Nucleus accumbens (tissue), 56 donors: ENCODE measurements at regions not wholly inside any gene's neighbourhood (a gene's known extent, or its start where the extent isn't known, plus 50 kb on each side); places are given as distances from the start of the nearest gene placed in this dataset.
A peak's percentile ranks its signal among the peaks of the same experiment; 100 is the strongest.

Experiments used
- DNase-seq, 56 donors: peaks; one replicate each; lab custom pipeline; 2025; lab: John Stamatoyannopoulos, UW

- DNase-seq = peak in 1 of 56 donors; percentile 6
Measured at GRCh38 chr6:8536122-8536521, 100.8 kb upstream of the SLC35B3 start.

- no peak for DNase-seq
Measured at GRCh38 chr6:8535519-8535918, 100.2 kb upstream of the SLC35B3 start.

GRCh38 chr6:8530785-8531435 lies 95.6 kb upstream of the SLC35B3 start:
- DNase-seq = no peak

DNA sequence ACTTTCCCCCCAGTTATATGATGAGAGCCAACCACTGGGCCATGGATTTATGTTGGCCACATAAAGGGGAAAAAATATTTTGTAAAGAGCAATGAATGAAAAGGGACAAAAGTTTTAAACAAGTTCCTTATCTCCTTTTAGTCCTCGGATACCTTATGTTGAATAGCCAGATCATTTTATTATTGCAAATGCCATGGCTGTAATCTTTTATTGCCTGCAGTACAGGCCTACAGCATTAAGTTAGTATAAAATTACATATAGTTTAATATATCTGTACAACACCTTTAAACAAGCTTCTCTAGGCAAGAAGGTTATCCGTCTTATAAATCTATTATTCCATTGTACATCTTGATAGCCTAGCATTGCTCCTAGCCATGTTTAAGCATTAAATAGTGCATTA lies 93.9 kb upstream of the SLC35B3 start:
- no peak for DNase-seq

DNA sequence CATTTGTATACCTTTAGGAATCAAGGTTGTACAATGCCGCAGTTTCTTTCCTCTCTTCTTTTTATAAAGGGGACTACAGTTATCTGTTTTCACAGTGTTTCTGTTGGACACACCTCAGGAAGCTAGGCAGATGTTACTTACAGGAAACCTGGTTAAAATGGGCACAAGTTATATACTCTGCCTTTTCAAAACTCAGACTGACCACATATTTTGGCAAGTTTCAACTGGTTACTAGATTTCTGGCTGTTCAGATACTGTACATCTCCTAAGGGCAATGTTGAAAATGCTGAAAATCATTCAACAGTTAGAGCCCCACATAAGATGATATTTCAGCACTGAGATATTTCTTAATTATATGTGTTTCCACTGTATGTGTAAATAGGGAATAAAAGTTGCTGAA lies 92.5 kb upstream of the SLC35B3 start:
- DNase-seq = no peak

- DNase-seq = peak in 16 of 56 donors; percentile 1 to 57 (median 10)
Measured at GRCh38 chr6:8526624-8527023, 91.3 kb upstream of the SLC35B3 start.

- no peak for DNase-seq
Measured at GRCh38 chr6:8525370-8525769, 90.0 kb upstream of the SLC35B3 start.

GRCh38 chr6:8513174-8513573 lies 77.8 kb upstream of the SLC35B3 start:
- no peak for DNase-seq

DNA sequence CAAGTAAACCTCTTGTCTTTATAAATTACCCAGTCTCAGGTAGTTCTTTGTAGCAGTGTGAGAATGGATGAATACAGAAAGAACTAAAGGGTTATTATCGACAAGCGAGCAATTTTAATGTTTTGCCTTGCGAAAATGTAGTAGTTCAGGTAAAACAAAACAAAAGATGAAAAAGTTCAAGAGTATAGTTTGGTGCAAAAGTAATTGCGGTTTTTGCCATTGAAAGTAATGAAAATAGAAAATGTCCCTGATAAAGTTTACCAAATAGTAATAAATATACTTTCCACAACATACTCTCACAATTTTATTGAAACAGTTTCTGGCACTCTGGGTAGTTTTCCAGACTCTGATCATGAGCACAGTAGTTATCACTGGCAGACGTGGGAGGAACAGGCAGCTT lies 71.9 kb upstream of the SLC35B3 start:
- no peak for DNase-seq

DNA sequence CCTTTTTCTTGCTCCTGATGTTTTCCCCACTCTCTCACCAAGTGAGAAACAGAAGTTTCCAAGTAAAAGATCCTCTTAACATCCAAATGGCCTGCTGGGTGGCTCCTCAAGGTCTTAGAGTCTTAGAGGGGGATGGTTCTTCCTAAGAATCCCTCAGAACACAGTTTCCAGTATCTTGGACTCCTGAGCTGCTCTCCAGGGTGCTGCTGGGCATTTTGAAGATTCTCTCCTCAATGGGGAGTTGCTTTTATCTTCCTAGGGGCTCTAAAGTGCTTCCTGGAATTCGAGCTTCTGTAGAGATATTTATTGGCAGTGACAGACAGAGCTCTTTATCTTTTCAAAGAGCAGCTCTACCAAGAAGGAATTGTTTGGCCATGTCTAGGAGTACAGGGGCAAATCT lies 70.8 kb upstream of the SLC35B3 start:
- no peak for DNase-seq

GRCh38 chr6:8499540-8499939 lies 64.2 kb upstream of the SLC35B3 start:
- peak in 1 of 56 donors; percentile 3 for DNase-seq

GRCh38 chr6:8494730-8495129 lies 59.4 kb upstream of the SLC35B3 start:
- no peak for DNase-seq

GRCh38 chr6:8492536-8493133 lies 57.3 kb upstream of the SLC35B3 start:
- no peak for DNase-seq
